ENCODE measurements at regions not wholly inside any gene's neighbourhood (a gene's known extent, or its start where the extent isn't known, plus 50 kb on each side); places are given as distances from the start of the nearest gene placed in this dataset.

GRCh38 chr7:109915670-109916069 is 1175.3 kb upstream of the LRRN3 start:
- H3K27ac ChIP-seq: no peak overlapping the region
- DNase-seq (ENCODE audit: low spot score in 2 of 2): no peak

GRCh38 chr7:109926738-109927137 is 1164.2 kb upstream of the LRRN3 start:
- no peaks in the 10 kb centered on the region for H3K36me3 ChIP-seq
- H3K27me3 ChIP-seq: no peaks in the 10 kb centered on the region
- TF ChIP-seq, protein P1, sequence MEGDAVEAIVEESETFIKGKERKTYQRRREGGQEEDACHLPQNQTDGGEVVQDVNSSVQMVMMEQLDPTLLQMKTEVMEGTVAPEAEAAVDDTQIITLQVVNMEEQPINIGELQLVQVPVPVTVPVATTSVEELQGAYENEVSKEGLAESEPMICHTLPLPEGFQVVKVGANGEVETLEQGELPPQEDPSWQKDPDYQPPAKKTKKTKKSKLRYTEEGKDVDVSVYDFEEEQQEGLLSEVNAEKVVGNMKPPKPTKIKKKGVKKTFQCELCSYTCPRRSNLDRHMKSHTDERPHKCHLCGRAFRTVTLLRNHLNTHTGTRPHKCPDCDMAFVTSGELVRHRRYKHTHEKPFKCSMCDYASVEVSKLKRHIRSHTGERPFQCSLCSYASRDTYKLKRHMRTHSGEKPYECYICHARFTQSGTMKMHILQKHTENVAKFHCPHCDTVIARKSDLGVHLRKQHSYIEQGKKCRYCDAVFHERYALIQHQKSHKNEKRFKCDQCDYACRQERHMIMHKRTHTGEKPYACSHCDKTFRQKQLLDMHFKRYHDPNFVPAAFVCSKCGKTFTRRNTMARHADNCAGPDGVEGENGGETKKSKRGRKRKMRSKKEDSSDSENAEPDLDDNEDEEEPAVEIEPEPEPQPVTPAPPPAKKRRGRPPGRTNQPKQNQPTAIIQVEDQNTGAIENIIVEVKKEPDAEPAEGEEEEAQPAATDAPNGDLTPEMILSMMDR (IDR thresholded peaks at IDR 0.05): no peak
- no peak overlapping the region for H3K4me3 ChIP-seq
- no peak overlapping the region for H3K27ac ChIP-seq
- DNase-seq (ENCODE audit: low spot score in 2 of 2): no peak
- no peaks in the 10 kb centered on the region for H3K4me1 ChIP-seq
- H3K9me3 ChIP-seq: no peaks in the 10 kb centered on the region
- intact Hi-C loops (cut with DNase I): no loop called here

More at GRCh38 chr7:109915670-109916069, 1175.3 kb upstream of the LRRN3 start:
- H3K4me1 ChIP-seq: no peaks in the 10 kb centered on the region
- H3K36me3 ChIP-seq: no peaks in the 10 kb centered on the region
- no peaks in the 10 kb centered on the region for H3K27me3 ChIP-seq
- no peak overlapping the region for H3K4me3 ChIP-seq
- intact Hi-C loops (cut with DNase I): no loop called here
- no peaks in the 10 kb centered on the region for H3K9me3 ChIP-seq
- TF ChIP-seq, protein P1 (IDR thresholded peaks at IDR 0.05): no peak

GRCh38 chr7:109930049-109930448 is 1160.9 kb upstream of the LRRN3 start:
- intact Hi-C loops (cut with DNase I): no loop called here

DNA sequence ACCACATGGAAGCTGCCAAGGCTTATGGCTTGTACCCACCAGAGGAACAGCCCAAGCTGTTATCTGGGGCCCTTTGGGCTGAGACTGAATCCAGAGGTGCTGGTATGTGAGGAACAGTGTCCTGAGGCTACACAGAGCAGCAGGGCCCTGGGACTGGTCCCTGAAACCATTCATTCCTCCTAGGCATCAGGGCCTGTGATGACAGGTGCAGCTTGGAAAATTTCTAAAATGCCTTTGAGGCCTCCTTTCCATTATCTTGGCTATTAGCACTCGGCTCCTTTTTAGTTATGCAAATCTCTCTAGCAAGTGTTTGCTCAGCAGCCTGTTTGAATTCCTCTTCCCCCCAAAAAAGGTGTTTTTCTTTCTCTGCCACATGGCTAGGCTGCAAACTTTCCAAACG is 1151.7 kb upstream of the LRRN3 start:
- DNase-seq (ENCODE audit: low spot score in 2 of 2): no peak
- no peaks in the 10 kb centered on the region for H3K27me3 ChIP-seq
- no peaks in the 10 kb centered on the region for H3K36me3 ChIP-seq
- no peak overlapping the region for H3K4me3 ChIP-seq
- H3K9me3 ChIP-seq: peaks cover 0 to 4% of the 10 kb centered on the region in 2 donors
- no peak overlapping the region for H3K27ac ChIP-seq
- no peaks in the 10 kb centered on the region for H3K4me1 ChIP-seq
- TF ChIP-seq, protein P1 (IDR thresholded peaks at IDR 0.05): no peak
- intact Hi-C loops (cut with DNase I): no loop called here

More at GRCh38 chr7:109930049-109930448, 1160.9 kb upstream of the LRRN3 start:
- TF ChIP-seq, protein P1 (IDR thresholded peaks at IDR 0.05): no peak
- no peaks in the 10 kb centered on the region for H3K27me3 ChIP-seq
- no peaks in the 10 kb centered on the region for H3K4me1 ChIP-seq
- H3K4me3 ChIP-seq: no peak overlapping the region
- no peaks in the 10 kb centered on the region for H3K9me3 ChIP-seq
- H3K36me3 ChIP-seq: no peaks in the 10 kb centered on the region
- DNase-seq (ENCODE audit: low spot score in 2 of 2): no peak
- H3K27ac ChIP-seq: no peak overlapping the region

- Histone ChIP-seq H3K9me3 (no peaks in the 10 kb centered on the region), H3K4me1 (no peaks in the 10 kb centered on the region), H3K36me3 (no peaks in the 10 kb centered on the region), H3K27ac (no peak overlapping the region), H3K4me3 (no peak overlapping the region), H3K27me3 (no peaks in the 10 kb centered on the region)
- intact Hi-C loops (cut with DNase I): no loop called here
- DNase-seq (ENCODE audit: low spot score in 2 of 2): no peak
- TF ChIP-seq, protein P1 (IDR thresholded peaks at IDR 0.05): no peak
Observed at GRCh38 chr7:109945820-109946518, 1145.0 kb upstream of the LRRN3 start.

Measured in ascending aorta (tissue), 2 donors.